Heart left ventricle (tissue), 13 donors: ENCODE measurements at regions not wholly inside any gene's neighbourhood (a gene's known extent, or its start where the extent isn't known, plus 50 kb on each side); places are given as distances from the start of the nearest gene placed in this dataset.

Experiments used
- CTCF ChIP-seq, 12 donors: fragments of 200-600 bp; sonication (generic) in 4 of 12; IDR thresholded peaks; one replicate each; pipeline versions ENCODE4 v1.5.0 to v1.8.0; 2018 to 2022; ENCODE audit warnings: antibody characterized with exemption in 12 of 12, mild to moderate bottlenecking in 5 of 12
- POLR2A ChIP-seq, 2 donors: fragments of 450-650 bp; IDR thresholded peaks; one replicate each; pipeline ENCODE4 v1.6.1; 2017; ENCODE audit warnings: antibody characterized with exemption in 2 of 2, mild to moderate bottlenecking in 2 of 2, moderate library complexity in 2 of 2
- donor health status: ischemic (EF 13 %, LVEDD 7.1; RV severe dilation, severe dysfunction).
- donor health status: DM: no; HTN: yes; CAD: no.
- donor health status: DM: no; HTN: no; CAD: no.
- donor health status: ischemic (EF 25% LVEDD 6.9; RV normal size, moderate dysfunction).
- donor health status: ischemic (EF 25% LVEDD 5.7; RV mildly dilated, moderate dysfunction).
- donor health status: ischemic (EF 35%, LVEDD 5.7; RV mildly dilated, moderate dysfunction).
- donor health status: nonischemic (EF 11% LVEDD 7.7; RV severe dilation, severe dysfunction).
- donor health status: DM: yes; HTN: yes; CAD: no.
- donor health status: PGD.
- donor health status: ischemic (EF 29% LVEDD 5.4; RV normal size, mild dysfunction).
- donor health status: nonischemic (EF 23%, LVEDD 6.1; RV moderate dilation, normal function).

- TF ChIP-seq CTCF (IDR thresholded peaks at IDR 0.05) (no peak), POLR2A (IDR thresholded peaks at IDR 0.05) (no peak)
These were observed 1740.9 kb upstream of the CDH9 start for GRCh38 chr5:28779161-28779754.
